ENCODE measurements at regions not wholly inside any gene's neighbourhood (a gene's known extent, or its start where the extent isn't known, plus 50 kb on each side); places are given as distances from the start of the nearest gene placed in this dataset.

GRCh38 chr4:127558489-127559407 is 74.0 kb upstream of the INTU start:
- Histone ChIP-seq H3K9me3 (ENCODE audit: insufficient read depth, low read length) (no peaks in the 10 kb centered on the region; the same call in 1 of the 2 replicates), H3K9ac (ENCODE audit: insufficient read length, low read depth) (no peak overlapping the region), H3K4me3 (ENCODE audit: insufficient read length, low read depth) (no peak overlapping the region), H3K4me1 (ENCODE audit: insufficient read depth, insufficient read length) (no peaks in the 10 kb centered on the region), H3K27me3 (ENCODE audit: insufficient read depth, insufficient read length) (no peaks in the 10 kb centered on the region), H3K36me3 (ENCODE audit: insufficient read depth, insufficient read length, low read length) (no peaks in the 10 kb centered on the region)
- no peak for TF ChIP-seq ZNF274 (IDR thresholded peaks at IDR 0.05; ENCODE audit: low read depth, low read length)
- no peak for TF ChIP-seq YY1 (IDR thresholded peaks at IDR 0.05; ENCODE audit: insufficient read depth, insufficient read length)
- no peak for TF ChIP-seq SUZ12 (IDR thresholded peaks at IDR 0.05; ENCODE audit: extremely low read depth, insufficient read depth, insufficient read length)
- DNase-seq (ENCODE audit: low read depth, low spot score): no peak

- DNase-seq (ENCODE audit: low read depth, low spot score): no peak
- Histone ChIP-seq H3K4me3 (ENCODE audit: insufficient read length, low read depth) (no peak overlapping the region), H3K36me3 (ENCODE audit: insufficient read depth, insufficient read length, low read length) (no peaks in the 10 kb centered on the region), H3K27me3 (ENCODE audit: insufficient read depth, insufficient read length) (no peaks in the 10 kb centered on the region), H3K9me3 (ENCODE audit: insufficient read depth, low read length) (no peaks in the 10 kb centered on the region; the same call in 1 of the 2 replicates), H3K4me1 (ENCODE audit: insufficient read depth, insufficient read length) (no peaks in the 10 kb centered on the region), H3K9ac (ENCODE audit: insufficient read length, low read depth) (no peak overlapping the region)
- TF ChIP-seq YY1 (IDR thresholded peaks at IDR 0.05; ENCODE audit: insufficient read depth, insufficient read length): no peak
- no peak for TF ChIP-seq SUZ12 (IDR thresholded peaks at IDR 0.05; ENCODE audit: extremely low read depth, insufficient read depth, insufficient read length)
- no peak for TF ChIP-seq ZNF274 (IDR thresholded peaks at IDR 0.05; ENCODE audit: low read depth, low read length)
Observed at GRCh38 chr4:127559981-127560380, 72.8 kb upstream of the INTU start.

- no peak overlapping the region for H3K9ac ChIP-seq (ENCODE audit: insufficient read length, low read depth)
- H3K36me3 ChIP-seq (ENCODE audit: insufficient read depth, insufficient read length, low read length): no peaks in the 10 kb centered on the region
- H3K9me3 ChIP-seq (ENCODE audit: insufficient read depth, low read length): no peaks in the 10 kb centered on the region; the same call in 1 of the 2 replicates
- H3K4me3 ChIP-seq (ENCODE audit: insufficient read length, low read depth): no peak overlapping the region
- TF ChIP-seq SUZ12 (IDR thresholded peaks at IDR 0.05; ENCODE audit: extremely low read depth, insufficient read depth, insufficient read length) (no peak), ZNF274 (IDR thresholded peaks at IDR 0.05; ENCODE audit: low read depth, low read length) (no peak), YY1 (IDR thresholded peaks at IDR 0.05; ENCODE audit: insufficient read depth, insufficient read length) (no peak)
- H3K27me3 ChIP-seq (ENCODE audit: insufficient read depth, insufficient read length): no peaks in the 10 kb centered on the region
- no peak for DNase-seq (ENCODE audit: low read depth, low spot score)
- H3K4me1 ChIP-seq (ENCODE audit: insufficient read depth, insufficient read length): no peaks in the 10 kb centered on the region
Observed at GRCh38 chr4:127560755-127561154, 72.0 kb upstream of the INTU start.

GRCh38 chr4:127574643-127575042 is 58.1 kb upstream of the INTU start:
- Histone ChIP-seq H3K4me1 (ENCODE audit: insufficient read depth, insufficient read length) (no peaks in the 10 kb centered on the region), H3K36me3 (ENCODE audit: insufficient read depth, insufficient read length, low read length) (no peaks in the 10 kb centered on the region), H3K4me3 (ENCODE audit: insufficient read length, low read depth) (no peak overlapping the region), H3K27me3 (ENCODE audit: insufficient read depth, insufficient read length) (no peaks in the 10 kb centered on the region), H3K9ac (ENCODE audit: insufficient read length, low read depth) (no peak overlapping the region), H3K9me3 (ENCODE audit: insufficient read depth, low read length) (no peaks in the 10 kb centered on the region)
- TF ChIP-seq YY1 (IDR thresholded peaks at IDR 0.05; ENCODE audit: insufficient read depth, insufficient read length) (no peak), SUZ12 (IDR thresholded peaks at IDR 0.05; ENCODE audit: extremely low read depth, insufficient read depth, insufficient read length) (no peak), ZNF274 (IDR thresholded peaks at IDR 0.05; ENCODE audit: low read depth, low read length) (no peak)
- DNase-seq (ENCODE audit: low read depth, low spot score): no peak

DNA sequence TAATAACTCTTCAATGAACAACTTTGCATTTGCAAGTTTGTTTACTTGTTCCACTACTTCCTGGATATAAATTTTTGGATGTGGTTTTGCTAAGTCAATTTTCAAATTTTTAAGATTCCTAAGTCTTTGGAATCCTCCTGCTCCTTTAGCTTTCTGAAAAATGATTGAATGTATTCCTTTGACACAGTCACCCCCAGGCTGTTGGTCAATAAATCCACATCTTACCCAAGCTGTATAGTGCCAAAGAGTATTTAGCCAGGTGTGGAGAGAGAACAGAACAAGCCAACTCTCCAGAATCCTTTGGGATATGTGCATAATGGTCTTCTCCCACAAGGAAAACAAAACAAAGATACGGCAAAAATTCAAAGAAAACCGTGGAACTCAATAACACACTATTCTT is 56.9 kb upstream of the INTU start:
- no peaks in the 10 kb centered on the region for H3K9me3 ChIP-seq (ENCODE audit: insufficient read depth, low read length)
- no peak overlapping the region for H3K4me3 ChIP-seq (ENCODE audit: insufficient read length, low read depth)

GRCh38 chr4:127578491-127578890 is 54.3 kb upstream of the INTU start:
- no peaks in the 10 kb centered on the region for H3K9me3 ChIP-seq (ENCODE audit: insufficient read depth, low read length)
- TF ChIP-seq ZNF274 (IDR thresholded peaks at IDR 0.05; ENCODE audit: low read depth, low read length) (no peak), YY1 (IDR thresholded peaks at IDR 0.05; ENCODE audit: insufficient read depth, insufficient read length) (no peak), SUZ12 (IDR thresholded peaks at IDR 0.05; ENCODE audit: extremely low read depth, insufficient read depth, insufficient read length) (no peak)
- no peak overlapping the region for H3K4me3 ChIP-seq (ENCODE audit: insufficient read length, low read depth)
- no peaks in the 10 kb centered on the region for H3K27me3 ChIP-seq (ENCODE audit: insufficient read depth, insufficient read length)
- no peaks in the 10 kb centered on the region for H3K4me1 ChIP-seq (ENCODE audit: insufficient read depth, insufficient read length)
- no peak for DNase-seq (ENCODE audit: low read depth, low spot score)
- H3K9ac ChIP-seq (ENCODE audit: insufficient read length, low read depth): no peak overlapping the region
- H3K36me3 ChIP-seq (ENCODE audit: insufficient read depth, insufficient read length, low read length): no peaks in the 10 kb centered on the region

More for the DNA sequence above, 56.9 kb upstream of the INTU start:
- no peaks in the 10 kb centered on the region for H3K4me1 ChIP-seq (ENCODE audit: insufficient read depth, insufficient read length)
- H3K9ac ChIP-seq (ENCODE audit: insufficient read length, low read depth): no peak overlapping the region
- H3K27me3 ChIP-seq (ENCODE audit: insufficient read depth, insufficient read length): no peaks in the 10 kb centered on the region
- TF ChIP-seq SUZ12 (IDR thresholded peaks at IDR 0.05; ENCODE audit: extremely low read depth, insufficient read depth, insufficient read length) (no peak), ZNF274 (IDR thresholded peaks at IDR 0.05; ENCODE audit: low read depth, low read length) (no peak), YY1 (IDR thresholded peaks at IDR 0.05; ENCODE audit: insufficient read depth, insufficient read length) (no peak)
- DNase-seq (ENCODE audit: low read depth, low spot score): no peak
- no peaks in the 10 kb centered on the region for H3K36me3 ChIP-seq (ENCODE audit: insufficient read depth, insufficient read length, low read length)

DNA sequence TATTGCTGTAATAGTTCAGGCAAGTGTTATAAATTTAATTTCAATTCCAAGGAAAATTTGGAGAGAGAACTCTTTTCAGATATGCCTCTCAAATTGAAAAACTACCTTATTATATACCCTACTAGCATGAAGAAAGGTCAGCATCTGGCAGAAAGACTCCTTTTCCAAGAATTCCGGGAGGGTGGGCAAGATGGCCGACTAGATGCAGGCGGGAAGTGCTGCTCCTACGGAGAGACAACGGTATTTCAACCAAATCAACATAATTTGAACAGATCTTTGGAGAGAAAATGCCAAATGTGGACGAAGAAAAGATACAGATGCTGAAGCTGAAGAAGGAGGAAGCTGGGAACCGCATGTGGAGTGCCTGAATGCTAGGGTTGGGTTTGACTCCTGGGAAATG is 53.8 kb upstream of the INTU start:
- no peak for TF ChIP-seq YY1 (IDR thresholded peaks at IDR 0.05; ENCODE audit: insufficient read depth, insufficient read length)
- no peak for TF ChIP-seq ZNF274 (IDR thresholded peaks at IDR 0.05; ENCODE audit: low read depth, low read length)
- no peak for TF ChIP-seq SUZ12 (IDR thresholded peaks at IDR 0.05; ENCODE audit: extremely low read depth, insufficient read depth, insufficient read length)
- Histone ChIP-seq H3K9me3 (ENCODE audit: insufficient read depth, low read length) (no peaks in the 10 kb centered on the region), H3K4me1 (ENCODE audit: insufficient read depth, insufficient read length) (no peaks in the 10 kb centered on the region), H3K4me3 (ENCODE audit: insufficient read length, low read depth) (no peak overlapping the region), H3K27me3 (ENCODE audit: insufficient read depth, insufficient read length) (no peaks in the 10 kb centered on the region), H3K9ac (ENCODE audit: insufficient read length, low read depth) (no peak overlapping the region), H3K36me3 (ENCODE audit: insufficient read depth, insufficient read length, low read length) (no peaks in the 10 kb centered on the region)
- DNase-seq (ENCODE audit: low read depth, low spot score): no peak
